ENCODE measurements at regions not wholly inside any gene's neighbourhood (a gene's known extent, or its start where the extent isn't known, plus 50 kb on each side); places are given as distances from the start of the nearest gene placed in this dataset.
"Not testable (repeated sequence)": the region's sequence is repeated elsewhere in the genome, so short reads cannot be mapped to it uniquely, and the experiment has no call there.

DNA sequence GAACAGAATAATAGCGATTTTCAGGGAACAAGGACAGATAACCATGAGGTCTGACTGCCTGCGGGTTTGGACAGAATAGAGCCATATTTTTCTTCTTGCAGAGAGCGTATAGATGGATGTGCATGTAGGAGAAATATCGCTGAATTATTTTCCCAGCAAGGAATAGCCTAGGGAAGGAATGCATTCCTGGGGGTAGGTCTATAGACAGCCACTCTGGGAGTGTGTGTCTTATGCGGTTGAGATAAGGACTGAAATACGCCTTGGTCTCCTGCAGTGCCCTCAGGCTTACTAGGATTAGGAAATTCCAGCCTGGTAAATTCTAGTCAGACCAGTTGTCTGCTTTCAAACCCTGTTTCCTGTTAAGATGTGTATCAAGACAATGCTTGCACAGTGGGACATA, 139.3 kb downstream of the ZNF248 start:
- TF ChIP-seq EZH2 (IDR thresholded peaks at IDR 0.05; ENCODE audit: borderline replicate concordance, low read length): not testable (repeated sequence)
- TF ChIP-seq, protein P1, sequence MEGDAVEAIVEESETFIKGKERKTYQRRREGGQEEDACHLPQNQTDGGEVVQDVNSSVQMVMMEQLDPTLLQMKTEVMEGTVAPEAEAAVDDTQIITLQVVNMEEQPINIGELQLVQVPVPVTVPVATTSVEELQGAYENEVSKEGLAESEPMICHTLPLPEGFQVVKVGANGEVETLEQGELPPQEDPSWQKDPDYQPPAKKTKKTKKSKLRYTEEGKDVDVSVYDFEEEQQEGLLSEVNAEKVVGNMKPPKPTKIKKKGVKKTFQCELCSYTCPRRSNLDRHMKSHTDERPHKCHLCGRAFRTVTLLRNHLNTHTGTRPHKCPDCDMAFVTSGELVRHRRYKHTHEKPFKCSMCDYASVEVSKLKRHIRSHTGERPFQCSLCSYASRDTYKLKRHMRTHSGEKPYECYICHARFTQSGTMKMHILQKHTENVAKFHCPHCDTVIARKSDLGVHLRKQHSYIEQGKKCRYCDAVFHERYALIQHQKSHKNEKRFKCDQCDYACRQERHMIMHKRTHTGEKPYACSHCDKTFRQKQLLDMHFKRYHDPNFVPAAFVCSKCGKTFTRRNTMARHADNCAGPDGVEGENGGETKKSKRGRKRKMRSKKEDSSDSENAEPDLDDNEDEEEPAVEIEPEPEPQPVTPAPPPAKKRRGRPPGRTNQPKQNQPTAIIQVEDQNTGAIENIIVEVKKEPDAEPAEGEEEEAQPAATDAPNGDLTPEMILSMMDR (conservative IDR thresholded peaks at IDR 0.05 in 1 of 2, IDR thresholded peaks at IDR 0.05 in 1 of 2; ENCODE audit: extremely low read depth in 1 of 2, insufficient read depth in 1 of 2, low read depth in 1 of 2, low read length in 2 of 2): not testable (repeated sequence)
